HEK293 (cell line): ENCODE measurements at regions not wholly inside any gene's neighbourhood (a gene's known extent, or its start where the extent isn't known, plus 50 kb on each side); places are given as distances from the start of the nearest gene placed in this dataset.

Experiments
- CTCF ChIA-PET: fragments of 350-600 bp; formaldehyde crosslinking; extraction: SDS; loops from one replicate; lab custom pipeline; 2021; ENCODE audit warnings: antibody characterized with exemption; lab: Yijun Ruan, JAX
- POLR2A ChIA-PET: fragments of 300-600 bp; formaldehyde crosslinking; extraction: SDS; loops from one replicate; lab custom pipeline; 2020; ENCODE audit warnings: antibody characterized with exemption, inconsistent platforms; lab: Yijun Ruan, JAX
- H3K27ac ChIP-seq: fragments of 200-500 bp; sonication (Bioruptor generic); 2 replicates; pipeline ENCODE4 v1.5.1; 2014; ENCODE audit warnings: low read depth, low read length, control low read depth, inconsistent platforms; ENCODE audit errors: extremely low read depth
- H3K36me3 ChIP-seq, 2 experiments: fragments of 200-500 bp in 1 of 2; sonication (Bioruptor generic) in 1 of 2; 1 replicate in 1 of 2; 2 replicates in 1 of 2; pipeline ENCODE4 v1.5.1; 2014 to 2017; ENCODE audit warnings: inconsistent platforms in 2 of 2, low read length in 2 of 2; ENCODE audit not compliant: control insufficient read depth in 2 of 2, insufficient read depth in 1 of 2
- H3K4me1 ChIP-seq: fragments of 200-500 bp; sonication (Bioruptor generic); 2 replicates; pipeline ENCODE4 v1.5.1; 2014; ENCODE audit warnings: mild to moderate bottlenecking, low read length, inconsistent platforms; ENCODE audit not compliant: control insufficient read depth, insufficient read depth
- H3K4me3 ChIP-seq: 2 replicates; pipeline ENCODE4 v1.5.1; 2011; ENCODE audit warnings: low read depth, mild to moderate bottlenecking, control low read depth, low read length, moderate library complexity
- H3K9me3 ChIP-seq: fragments of 200-500 bp; sonication (Bioruptor generic); 2 replicates; pipeline ENCODE4 v1.5.1; 2014; ENCODE audit warnings: low read depth, low read length, inconsistent platforms; ENCODE audit not compliant: control insufficient read depth, insufficient read depth
- FEZF1 ChIP-seq: fragments of 450-650 bp; formaldehyde crosslinking; IDR thresholded peaks from 2 replicates; pipeline ENCODE4 v1.5.1; 2016; ENCODE audit warnings: missing biosample characterization, missing genetic modification characterization
- GLIS1 ChIP-seq: fragments of 450-650 bp; formaldehyde crosslinking; IDR thresholded peaks from 2 replicates; pipeline ENCODE4 v1.5.1; 2016; ENCODE audit warnings: missing biosample characterization, missing genetic modification characterization
- TRIM28 ChIP-seq: IDR thresholded peaks from 2 replicates; pipeline ENCODE4 v1.6.1; 2011; ENCODE audit warnings: low read length, control low read depth, borderline replicate concordance
- ZNF112 ChIP-seq: fragments of 450-650 bp; formaldehyde crosslinking; IDR thresholded peaks from 2 replicates; pipeline ENCODE4 v1.5.0; 2017; ENCODE audit warnings: missing biosample characterization, missing genetic modification characterization
- ZNF138 ChIP-seq: fragments of 450-650 bp; formaldehyde crosslinking; IDR thresholded peaks from 2 replicates; pipeline ENCODE4 v1.5.1; 2016; ENCODE audit warnings: missing biosample characterization, missing genetic modification characterization, borderline replicate concordance
- ZNF155 ChIP-seq: fragments of 450-650 bp; formaldehyde crosslinking; IDR thresholded peaks from 2 replicates; pipeline ENCODE4 v1.5.1; 2016; ENCODE audit warnings: missing biosample characterization, missing genetic modification characterization
- ZNF214 ChIP-seq: fragments of 450-650 bp; formaldehyde crosslinking; IDR thresholded peaks from 2 replicates; pipeline ENCODE4 v1.5.1; 2017; ENCODE audit warnings: missing biosample characterization, mild to moderate bottlenecking, missing genetic modification characterization, borderline replicate concordance
- ZNF391 ChIP-seq: fragments of 450-650 bp; formaldehyde crosslinking; IDR thresholded peaks from 2 replicates; pipeline ENCODE4 v1.5.1; 2016; ENCODE audit warnings: low read depth, missing biosample characterization, missing genetic modification characterization, borderline replicate concordance
- ZNF426 ChIP-seq: fragments of 450-650 bp; formaldehyde crosslinking; IDR thresholded peaks from 2 replicates; pipeline ENCODE4 v1.5.1; 2017; ENCODE audit warnings: missing biosample characterization, missing genetic modification characterization, mild to moderate bottlenecking, inconsistent platforms, moderate library complexity
- ZNF514 ChIP-seq: fragments of 450-650 bp; formaldehyde crosslinking; IDR thresholded peaks from 2 replicates; pipeline ENCODE4 v1.5.1; 2016; ENCODE audit warnings: missing biosample characterization, missing genetic modification characterization
- ZNF529 ChIP-seq: fragments of 450-650 bp; formaldehyde crosslinking; IDR thresholded peaks from 2 replicates; pipeline ENCODE4 v1.5.1; 2017; ENCODE audit warnings: missing genetic modification characterization, missing biosample characterization; ENCODE audit not compliant: insufficient replicate concordance
- ZNF645 ChIP-seq: fragments of 450-650 bp; formaldehyde crosslinking; IDR thresholded peaks from 2 replicates; pipeline ENCODE4; 2016; ENCODE audit warnings: missing biosample characterization, missing genetic modification characterization
- ZNF670 ChIP-seq: fragments of 450-650 bp; formaldehyde crosslinking; IDR thresholded peaks from 2 replicates; pipeline ENCODE4 v1.5.1; 2016; ENCODE audit warnings: missing biosample characterization, missing genetic modification characterization, low read depth
- TF ChIP-seq, protein P1 (sequence below): fragments of 450-650 bp; formaldehyde crosslinking; IDR thresholded peaks from 2 replicates; pipeline ENCODE4 v1.5.1; 2016; ENCODE audit warnings: missing biosample characterization, missing genetic modification characterization
- TF ChIP-seq, protein P2 (sequence below): fragments of 450-650 bp; IDR thresholded peaks from 2 replicates; pipeline ENCODE4 v1.5.1; 2018; ENCODE audit warnings: missing biosample characterization, missing genetic modification characterization
- TF ChIP-seq, protein P3 (sequence below): fragments of 450-650 bp; formaldehyde crosslinking; IDR thresholded peaks from 2 replicates; pipeline ENCODE4 v1.5.1; 2017; ENCODE audit warnings: missing biosample characterization, missing genetic modification characterization

GRCh38 chr5:2876183-2876582, 124.7 kb upstream of the IRX2 start:
- no peaks in the 10 kb centered on the region for H3K9me3 ChIP-seq
- ChIA-PET POLR2A (no interaction called here), CTCF (no interaction called here)
- H3K27ac ChIP-seq: no peak overlapping the region
- H3K4me3 ChIP-seq: no peak overlapping the region
- no peaks in the 10 kb centered on the region for H3K36me3 ChIP-seq
- no peak for TF ChIP-seq ZNF514 (tag by site-specific recombination)
- TF ChIP-seq ZNF112 (tag by site-specific recombination): no peak
- no peaks in the 10 kb centered on the region for H3K4me1 ChIP-seq

DNA sequence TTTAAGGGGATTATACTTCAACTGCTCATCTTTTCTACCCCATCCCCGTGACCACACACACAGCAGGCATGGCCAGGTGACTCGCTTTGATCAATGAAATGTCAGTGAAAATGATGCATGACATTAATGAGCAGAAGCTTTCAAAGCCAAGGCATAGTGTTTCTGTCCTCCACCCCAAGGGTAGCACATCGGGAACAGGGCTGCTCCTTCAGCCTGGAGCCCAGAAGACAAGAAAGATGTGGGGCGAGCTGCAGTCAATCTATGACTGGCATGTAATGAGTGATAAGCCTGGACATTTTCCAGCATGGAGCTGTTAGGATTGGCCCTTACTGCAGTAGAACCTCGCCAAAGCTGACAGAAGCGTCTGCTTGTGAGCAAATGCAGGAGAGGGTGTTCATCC, 122.6 kb upstream of the IRX2 start:
- no peak for TF ChIP-seq ZNF155 (tag by site-specific recombination)
- no peak for TF ChIP-seq ZNF214 (tag by site-specific recombination)
- no peak for TF ChIP-seq ZNF529
- TF ChIP-seq FEZF1 (tag by site-specific recombination): no peak
- TF ChIP-seq, protein P1, sequence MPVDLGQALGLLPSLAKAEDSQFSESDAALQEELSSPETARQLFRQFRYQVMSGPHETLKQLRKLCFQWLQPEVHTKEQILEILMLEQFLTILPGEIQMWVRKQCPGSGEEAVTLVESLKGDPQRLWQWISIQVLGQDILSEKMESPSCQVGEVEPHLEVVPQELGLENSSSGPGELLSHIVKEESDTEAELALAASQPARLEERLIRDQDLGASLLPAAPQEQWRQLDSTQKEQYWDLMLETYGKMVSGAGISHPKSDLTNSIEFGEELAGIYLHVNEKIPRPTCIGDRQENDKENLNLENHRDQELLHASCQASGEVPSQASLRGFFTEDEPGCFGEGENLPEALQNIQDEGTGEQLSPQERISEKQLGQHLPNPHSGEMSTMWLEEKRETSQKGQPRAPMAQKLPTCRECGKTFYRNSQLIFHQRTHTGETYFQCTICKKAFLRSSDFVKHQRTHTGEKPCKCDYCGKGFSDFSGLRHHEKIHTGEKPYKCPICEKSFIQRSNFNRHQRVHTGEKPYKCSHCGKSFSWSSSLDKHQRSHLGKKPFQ (tag by site-specific recombination): no peak
- no peak for TF ChIP-seq ZNF670 (tag by site-specific recombination)
- TF ChIP-seq ZNF138 (tag by site-specific recombination): no peak
- TF ChIP-seq, protein P2, sequence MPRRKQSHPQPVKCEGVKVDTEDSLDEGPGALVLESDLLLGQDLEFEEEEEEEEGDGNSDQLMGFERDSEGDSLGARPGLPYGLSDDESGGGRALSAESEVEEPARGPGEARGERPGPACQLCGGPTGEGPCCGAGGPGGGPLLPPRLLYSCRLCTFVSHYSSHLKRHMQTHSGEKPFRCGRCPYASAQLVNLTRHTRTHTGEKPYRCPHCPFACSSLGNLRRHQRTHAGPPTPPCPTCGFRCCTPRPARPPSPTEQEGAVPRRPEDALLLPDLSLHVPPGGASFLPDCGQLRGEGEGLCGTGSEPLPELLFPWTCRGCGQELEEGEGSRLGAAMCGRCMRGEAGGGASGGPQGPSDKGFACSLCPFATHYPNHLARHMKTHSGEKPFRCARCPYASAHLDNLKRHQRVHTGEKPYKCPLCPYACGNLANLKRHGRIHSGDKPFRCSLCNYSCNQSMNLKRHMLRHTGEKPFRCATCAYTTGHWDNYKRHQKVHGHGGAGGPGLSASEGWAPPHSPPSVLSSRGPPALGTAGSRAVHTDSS: no peak
- no peak for TF ChIP-seq ZNF426 (tag by site-specific recombination)
- TF ChIP-seq TRIM28: no peak
- no peak for TF ChIP-seq ZNF112 (tag by site-specific recombination)
- TF ChIP-seq, protein P3, sequence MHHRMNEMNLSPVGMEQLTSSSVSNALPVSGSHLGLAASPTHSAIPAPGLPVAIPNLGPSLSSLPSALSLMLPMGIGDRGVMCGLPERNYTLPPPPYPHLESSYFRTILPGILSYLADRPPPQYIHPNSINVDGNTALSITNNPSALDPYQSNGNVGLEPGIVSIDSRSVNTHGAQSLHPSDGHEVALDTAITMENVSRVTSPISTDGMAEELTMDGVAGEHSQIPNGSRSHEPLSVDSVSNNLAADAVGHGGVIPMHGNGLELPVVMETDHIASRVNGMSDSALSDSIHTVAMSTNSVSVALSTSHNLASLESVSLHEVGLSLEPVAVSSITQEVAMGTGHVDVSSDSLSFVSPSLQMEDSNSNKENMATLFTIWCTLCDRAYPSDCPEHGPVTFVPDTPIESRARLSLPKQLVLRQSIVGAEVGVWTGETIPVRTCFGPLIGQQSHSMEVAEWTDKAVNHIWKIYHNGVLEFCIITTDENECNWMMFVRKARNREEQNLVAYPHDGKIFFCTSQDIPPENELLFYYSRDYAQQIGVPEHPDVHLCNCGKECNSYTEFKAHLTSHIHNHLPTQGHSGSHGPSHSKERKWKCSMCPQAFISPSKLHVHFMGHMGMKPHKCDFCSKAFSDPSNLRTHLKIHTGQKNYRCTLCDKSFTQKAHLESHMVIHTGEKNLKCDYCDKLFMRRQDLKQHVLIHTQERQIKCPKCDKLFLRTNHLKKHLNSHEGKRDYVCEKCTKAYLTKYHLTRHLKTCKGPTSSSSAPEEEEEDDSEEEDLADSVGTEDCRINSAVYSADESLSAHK (tag by site-specific recombination): no peak
- TF ChIP-seq GLIS1: no peak
- no peak for TF ChIP-seq ZNF645 (tag by site-specific recombination)
- TF ChIP-seq ZNF391 (tag by site-specific recombination): no peak
- TF ChIP-seq, all 188 proteins: peak for 0
- Histone ChIP-seq H3K36me3 (no peaks in the 10 kb centered on the region), H3K27ac (no peak overlapping the region), H3K4me3 (no peak overlapping the region), H3K4me1 (no peaks in the 10 kb centered on the region), H3K9me3 (no peaks in the 10 kb centered on the region)
- ChIA-PET CTCF (no interaction called here), POLR2A (no interaction called here)

- POLR2A ChIA-PET: no interaction called here
- Histone ChIP-seq H3K36me3 (no peaks in the 10 kb centered on the region), H3K27ac (no peak overlapping the region), H3K4me1 (no peaks in the 10 kb centered on the region), H3K4me3 (no peak overlapping the region), H3K9me3 (no peaks in the 10 kb centered on the region)
- CTCF ChIA-PET: interaction anchor here (0.6 kb wide), 1 partner anchor 240 kb away, joined by 3 read pairs; no protein-coding TSS in a partner anchor
- TF ChIP-seq ZNF214 (tag by site-specific recombination): no peak
Observed at GRCh38 chr5:2872676-2873075, 121.2 kb upstream of the IRX2 start.
